Tibial nerve (tissue), 4 donors: ENCODE measurements at regions not wholly inside any gene's neighbourhood (a gene's known extent, or its start where the extent isn't known, plus 50 kb on each side); places are given as distances from the start of the nearest gene placed in this dataset.

Source experiments
- EP300 ChIP-seq, 2 donors: sonication (generic); formaldehyde crosslinking; IDR thresholded peaks; one replicate each; pipeline ENCODE4 v1.6.1; 2017; ENCODE audit warnings: antibody characterized with exemption in 2 of 2, mild to moderate bottlenecking in 1 of 2
- POLR2A ChIP-seq, 2 donors: fragments of 450-650 bp; IDR thresholded peaks; one replicate each; pipeline ENCODE4 v1.6.1; 2017; ENCODE audit warnings: antibody characterized with exemption in 2 of 2, mild to moderate bottlenecking in 2 of 2, moderate library complexity in 2 of 2
- TF ChIP-seq, protein P1 (sequence below), 5 experiments: fragments of 200-600 bp in 3 of 5; fragments of 450-650 bp in 2 of 5; sonication (generic) in 3 of 5; IDR thresholded peaks; one replicate each; pipeline ENCODE4 v1.5.1; 2016 to 2019; ENCODE audit warnings: antibody characterized with exemption in 5 of 5, mild to moderate bottlenecking in 3 of 5, moderate library complexity in 2 of 5

DNA sequence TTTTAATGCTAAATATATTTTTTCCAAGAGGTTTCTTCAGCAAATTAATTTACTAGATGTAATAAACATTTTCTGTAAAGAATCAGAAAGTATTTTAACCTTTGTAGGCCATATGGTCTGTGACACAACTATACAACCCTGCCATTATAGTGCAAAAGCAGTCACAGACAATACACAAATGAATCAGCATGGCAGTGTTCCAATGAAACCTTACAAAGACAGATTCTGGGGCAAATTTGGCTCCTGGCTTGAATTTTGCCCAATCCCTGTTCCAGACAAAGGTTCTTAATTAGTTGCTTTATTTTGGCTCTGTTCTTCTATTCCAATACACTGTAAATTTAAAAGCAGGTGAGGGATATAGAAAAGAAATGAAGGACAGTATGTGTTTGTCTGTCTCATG is 352.5 kb downstream of the C12orf50 start:
- TF ChIP-seq POLR2A (IDR thresholded peaks at IDR 0.05) = no peak
- TF ChIP-seq EP300 (IDR thresholded peaks at IDR 0.05) = no peak
- TF ChIP-seq, protein P1, sequence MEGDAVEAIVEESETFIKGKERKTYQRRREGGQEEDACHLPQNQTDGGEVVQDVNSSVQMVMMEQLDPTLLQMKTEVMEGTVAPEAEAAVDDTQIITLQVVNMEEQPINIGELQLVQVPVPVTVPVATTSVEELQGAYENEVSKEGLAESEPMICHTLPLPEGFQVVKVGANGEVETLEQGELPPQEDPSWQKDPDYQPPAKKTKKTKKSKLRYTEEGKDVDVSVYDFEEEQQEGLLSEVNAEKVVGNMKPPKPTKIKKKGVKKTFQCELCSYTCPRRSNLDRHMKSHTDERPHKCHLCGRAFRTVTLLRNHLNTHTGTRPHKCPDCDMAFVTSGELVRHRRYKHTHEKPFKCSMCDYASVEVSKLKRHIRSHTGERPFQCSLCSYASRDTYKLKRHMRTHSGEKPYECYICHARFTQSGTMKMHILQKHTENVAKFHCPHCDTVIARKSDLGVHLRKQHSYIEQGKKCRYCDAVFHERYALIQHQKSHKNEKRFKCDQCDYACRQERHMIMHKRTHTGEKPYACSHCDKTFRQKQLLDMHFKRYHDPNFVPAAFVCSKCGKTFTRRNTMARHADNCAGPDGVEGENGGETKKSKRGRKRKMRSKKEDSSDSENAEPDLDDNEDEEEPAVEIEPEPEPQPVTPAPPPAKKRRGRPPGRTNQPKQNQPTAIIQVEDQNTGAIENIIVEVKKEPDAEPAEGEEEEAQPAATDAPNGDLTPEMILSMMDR (IDR thresholded peaks at IDR 0.05) = no peak
